Calu3 (cell line): ENCODE measurements at regions not wholly inside any gene's neighbourhood (a gene's known extent, or its start where the extent isn't known, plus 50 kb on each side); places are given as distances from the start of the nearest gene placed in this dataset.

ENCODE experiments used
- BruUV-seq: library from RNA; stranded (reverse); fragments of 400-500 nt; replicated peaks from 2 replicates; lab custom pipeline; 2021; lab: Mats Ljungman, UMichigan
- CTCF ChIA-PET: fragments of 300-600 bp; sonication (Branson Sonifier 250); formaldehyde crosslinking; loops from one replicate; lab custom pipeline; 2022; ENCODE audit warnings: antibody characterized with exemption; lab: Charles Lee
- DNase-seq: peaks from one replicate; pipeline ENCODE4 v3.0.0; 2022
- H3K27ac Mint-ChIP-seq: one replicate; pipeline ENCODE4 v1.8.0; 2022; ENCODE audit warnings: mixed read lengths; ENCODE audit not compliant: unreplicated experiment
- H3K27me3 Mint-ChIP-seq: one replicate; pipeline ENCODE4 v1.8.0; 2022; ENCODE audit warnings: mixed read lengths; ENCODE audit not compliant: unreplicated experiment
- H3K36me3 Mint-ChIP-seq: one replicate; pipeline ENCODE4 v1.8.0; 2022; ENCODE audit warnings: mild to moderate bottlenecking, moderate library complexity, mixed read lengths; ENCODE audit not compliant: insufficient read depth, unreplicated experiment
- H3K4me1 Mint-ChIP-seq: one replicate; pipeline ENCODE4 v1.8.0; 2022; ENCODE audit warnings: mild to moderate bottlenecking, low read depth, mixed read lengths; ENCODE audit not compliant: unreplicated experiment
- H3K4me3 Mint-ChIP-seq: one replicate; pipeline ENCODE4 v1.8.0; 2022; ENCODE audit warnings: mild to moderate bottlenecking, low read depth, moderate library complexity, mixed read lengths; ENCODE audit not compliant: unreplicated experiment
- H3K9me3 Mint-ChIP-seq: one replicate; pipeline ENCODE4 v1.8.0; 2022; ENCODE audit warnings: low read depth, mixed read lengths; ENCODE audit not compliant: unreplicated experiment
- CTCF ChIP-seq: fragments of 200-600 bp; IDR thresholded peaks from one replicate; pipeline ENCODE4 v1.8.0; 2022; ENCODE audit warnings: antibody characterized with exemption; ENCODE audit not compliant: unreplicated experiment
- intact Hi-C: fragments of 100-400 bp; cut with micrococcal nuclease; formaldehyde crosslinking; loops from one replicate; pipeline ENCODE4 v1.10.0; 2022; ENCODE audit not compliant: unreplicated experiment

GRCh38 chr4:180637616-180638015 is 1605.6 kb upstream of the TENM3 start:
- Mint-ChIP-seq H3K36me3 (no peaks in the 10 kb centered on the region), H3K27me3 (no peaks in the 10 kb centered on the region), H3K9me3 (no peaks in the 10 kb centered on the region), H3K4me3 (no peak overlapping the region), H3K4me1 (no peaks in the 10 kb centered on the region), H3K27ac (no peak overlapping the region)
- no peak for DNase-seq
- BruUV-seq: no TSS peak
- no peak for TF ChIP-seq CTCF
- intact Hi-C loops: no loop called here
- CTCF ChIA-PET: no interaction called here

- BruUV-seq: no TSS peak
- intact Hi-C loops: no loop called here
- Mint-ChIP-seq H3K27ac (no peak overlapping the region), H3K9me3 (no peaks in the 10 kb centered on the region), H3K36me3 (no peaks in the 10 kb centered on the region), H3K4me3 (no peak overlapping the region), H3K4me1 (no peaks in the 10 kb centered on the region), H3K27me3 (no peaks in the 10 kb centered on the region)
- CTCF ChIA-PET: interaction anchor here (0.6 kb wide), 1 partner anchor 1032 kb away, joined by 5 read pairs; no protein-coding TSS in a partner anchor
- DNase-seq: no peak
- no peak for TF ChIP-seq CTCF
Measured at GRCh38 chr4:180640193-180640592, 1603.0 kb upstream of the TENM3 start.

- DNase-seq: no peak
- H3K27ac Mint-ChIP-seq: no peak overlapping the region
- intact Hi-C loops: no loop called here
- H3K9me3 Mint-ChIP-seq: no peaks in the 10 kb centered on the region
- H3K4me3 Mint-ChIP-seq: no peak overlapping the region
- H3K4me1 Mint-ChIP-seq: no peaks in the 10 kb centered on the region
- no peak for TF ChIP-seq CTCF
- H3K36me3 Mint-ChIP-seq: no peaks in the 10 kb centered on the region
- no peaks in the 10 kb centered on the region for H3K27me3 Mint-ChIP-seq
- CTCF ChIA-PET: interaction anchor here (0.7 kb wide), 1 partner anchor 48 kb away, joined by 4 read pairs; no protein-coding TSS in a partner anchor
- no TSS peak for BruUV-seq
Measured at GRCh38 chr4:180641495-180641894, 1601.7 kb upstream of the TENM3 start.

- H3K9me3 Mint-ChIP-seq: no peaks in the 10 kb centered on the region
Measured at GRCh38 chr4:180642732-180643131, 1600.5 kb upstream of the TENM3 start.

More at GRCh38 chr4:180642732-180643131, 1600.5 kb upstream of the TENM3 start:
- Mint-ChIP-seq H3K27me3 (no peaks in the 10 kb centered on the region), H3K36me3 (no peaks in the 10 kb centered on the region), H3K27ac (no peak overlapping the region), H3K4me1 (no peaks in the 10 kb centered on the region), H3K4me3 (no peak overlapping the region)
- CTCF ChIA-PET: interaction anchor here (0.7 kb wide), 1 partner anchor 1541 kb away, joined by 6 read pairs; no protein-coding TSS in a partner anchor
- BruUV-seq: no TSS peak
- intact Hi-C loops: no loop called here
- no peak for DNase-seq
- TF ChIP-seq CTCF: no peak
